Gastroesophageal sphincter (tissue), 4 donors: ENCODE measurements at regions not wholly inside any gene's neighbourhood (a gene's known extent, or its start where the extent isn't known, plus 50 kb on each side); places are given as distances from the start of the nearest gene placed in this dataset.

Experiments
- ATAC-seq: fragments of 150-250 bp; one replicate; pipeline ENCODE4 v1.9.1; 2016; ENCODE audit warnings: mild to moderate bottlenecking, moderate library complexity
- H3K27ac ChIP-seq, 4 donors: fragments of 200-600 bp; sonication (generic) in 3 of 4; 1 replicate in 3 of 4; 2 replicates in 1 of 4; pipeline ENCODE4 v1.5.1; 2016 to 2019
- H3K27me3 ChIP-seq: fragments of 200-600 bp; sonication (generic); one replicate; pipeline ENCODE4 v1.5.1; 2019
- H3K36me3 ChIP-seq, 2 donors: fragments of 200-600 bp; sonication (generic); one replicate each; pipeline ENCODE4 v1.5.1; 2019; ENCODE audit warnings: control low read depth in 1 of 2
- H3K4me1 ChIP-seq, 3 donors: fragments of 200-600 bp; sonication (generic); 1 replicate in 2 of 3; 2 replicates in 1 of 3; pipeline ENCODE4 v1.5.1; 2016 to 2019; ENCODE audit warnings: control low read depth in 2 of 3
- H3K4me3 ChIP-seq, 2 donors: fragments of 200-600 bp; sonication (generic); one replicate each; pipeline ENCODE4 v1.5.1; 2019; ENCODE audit warnings: mild to moderate bottlenecking in 1 of 2, moderate library complexity in 1 of 2
- H3K9me3 ChIP-seq, 3 donors: fragments of 200-600 bp; sonication (generic); one replicate each; pipeline ENCODE4 v1.5.1; 2017 to 2019; ENCODE audit warnings: control low read depth in 2 of 3
- CTCF ChIP-seq, 4 experiments: fragments of 200-600 bp in 2 of 4; fragments of 450-650 bp in 2 of 4; sonication (generic) in 1 of 4; IDR thresholded peaks; one replicate each; pipeline ENCODE4 v1.5.1; 2017 to 2019; ENCODE audit warnings: antibody characterized with exemption in 4 of 4, mild to moderate bottlenecking in 2 of 4, moderate library complexity in 2 of 4
- EP300 ChIP-seq: sonication (generic); formaldehyde crosslinking; IDR thresholded peaks from one replicate; pipeline ENCODE4 v1.6.1; 2017; ENCODE audit warnings: antibody characterized with exemption, mild to moderate bottlenecking
- POLR2A ChIP-seq, 2 donors: fragments of 450-650 bp; IDR thresholded peaks; one replicate each; pipeline ENCODE4 v1.6.1; 2017; ENCODE audit warnings: antibody characterized with exemption in 2 of 2, mild to moderate bottlenecking in 2 of 2, moderate library complexity in 1 of 2
- POLR2AphosphoS5 ChIP-seq: sonication (generic); formaldehyde crosslinking; IDR thresholded peaks from one replicate; pipeline ENCODE4 v1.6.1; 2017; ENCODE audit warnings: antibody characterized with exemption
- WGBS, 2 donors: methylation state at CpG; one replicate each; pipeline ENCODE4 v1.1.5; 2018; ENCODE audit warnings: low coverage in 1 of 2; 5-methylcytosine and 5-hydroxymethylcytosine counted together

- H3K4me3 ChIP-seq = no peak overlapping the region
- H3K27me3 ChIP-seq = no peaks in the 10 kb centered on the region
- H3K27ac ChIP-seq = no peak overlapping the region
- TF ChIP-seq POLR2AphosphoS5 = no peak
- no peak for TF ChIP-seq CTCF (IDR thresholded peaks at IDR 0.05)
- no peak for TF ChIP-seq EP300
- no peak for TF ChIP-seq POLR2A (IDR thresholded peaks at IDR 0.05)
- no peaks in the 10 kb centered on the region for H3K4me1 ChIP-seq
- no peak for ATAC-seq
- H3K36me3 ChIP-seq = no peaks in the 10 kb centered on the region
- 72% methylated on average over 3 of the region's 6 CpGs; no CpG with 5 or more reads in 1 of the 2 donors for WGBS, 2 donors
- H3K9me3 ChIP-seq = no peaks in the 10 kb centered on the region
Measured at GRCh38 chr3:109910772-109911171, 573.4 kb upstream of the DPPA4 start.

DNA sequence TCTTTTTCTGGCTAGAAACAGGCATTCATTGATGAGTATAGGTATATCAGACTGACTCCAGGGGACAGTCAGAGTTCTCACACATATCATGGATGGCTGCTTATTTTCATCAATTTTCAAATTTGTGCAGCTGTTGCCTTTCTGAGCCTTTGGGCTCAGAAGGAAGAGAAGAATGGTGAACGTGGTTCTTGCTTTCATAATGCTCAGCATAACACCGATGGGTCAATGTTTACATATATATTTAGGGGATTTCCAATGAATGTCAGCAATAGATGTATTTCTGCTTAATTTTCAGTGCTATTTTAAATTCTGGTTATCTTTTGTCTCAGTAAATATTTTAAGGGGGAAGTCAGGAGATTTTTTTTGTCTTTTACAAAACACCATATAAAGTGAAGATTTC lies 581.4 kb upstream of the DPPA4 start:
- no peak for ATAC-seq
- no peak overlapping the region for H3K27ac ChIP-seq
- TF ChIP-seq EP300 = no peak
- no peak for TF ChIP-seq CTCF (IDR thresholded peaks at IDR 0.05)
- TF ChIP-seq POLR2A (IDR thresholded peaks at IDR 0.05) = no peak
- no peak for TF ChIP-seq POLR2AphosphoS5
- 26 to 56% methylated on average over 2 of the region's 2 CpGs for WGBS, 2 donors
- H3K4me3 ChIP-seq = no peak overlapping the region
- H3K9me3 ChIP-seq = no peaks in the 10 kb centered on the region
- H3K27me3 ChIP-seq = no peaks in the 10 kb centered on the region
- H3K36me3 ChIP-seq = no peaks in the 10 kb centered on the region
- no peaks in the 10 kb centered on the region for H3K4me1 ChIP-seq

- WGBS, 2 donors = 96 to 100% methylated on average over 1 to 2 of the region's 2 CpGs
- Histone ChIP-seq H3K27me3 (no peaks in the 10 kb centered on the region), H3K4me1 (no peaks in the 10 kb centered on the region), H3K27ac (no peak overlapping the region), H3K9me3 (no peaks in the 10 kb centered on the region), H3K4me3 (no peak overlapping the region), H3K36me3 (no peaks in the 10 kb centered on the region)
- no peak for TF ChIP-seq POLR2AphosphoS5
- no peak for TF ChIP-seq POLR2A (IDR thresholded peaks at IDR 0.05)
- TF ChIP-seq CTCF (IDR thresholded peaks at IDR 0.05) = no peak
- no peak for TF ChIP-seq EP300
- ATAC-seq = no peak
Measured at GRCh38 chr3:109920749-109921148, 583.4 kb upstream of the DPPA4 start.

DNA sequence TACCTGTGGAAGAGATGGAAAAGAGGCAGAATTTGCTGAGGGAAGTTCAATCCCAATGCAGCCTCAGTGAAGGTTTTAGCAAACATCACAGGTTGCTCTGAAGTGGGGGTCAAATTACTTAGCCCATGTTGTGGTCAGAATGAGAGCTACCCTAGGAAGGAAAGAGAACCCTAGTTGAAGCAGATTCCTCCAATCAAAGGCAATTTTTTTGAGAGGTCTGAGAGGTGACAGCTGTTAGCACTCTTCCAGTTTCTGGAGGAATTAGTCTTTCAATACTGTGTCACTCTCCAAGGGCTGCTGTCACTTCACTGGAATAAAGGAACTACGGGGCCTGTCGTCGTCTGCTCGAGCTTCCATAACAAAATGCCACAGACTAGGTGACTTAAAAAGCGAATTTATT lies 584.2 kb upstream of the DPPA4 start:
- ATAC-seq = no peak
- no peak for TF ChIP-seq POLR2A (IDR thresholded peaks at IDR 0.05)
- 86 to 87% methylated on average over 5 of the region's 5 CpGs for WGBS, 2 donors
- no peak overlapping the region for H3K4me3 ChIP-seq
- H3K9me3 ChIP-seq = no peaks in the 10 kb centered on the region
- no peaks in the 10 kb centered on the region for H3K27me3 ChIP-seq
- no peaks in the 10 kb centered on the region for H3K36me3 ChIP-seq
- no peaks in the 10 kb centered on the region for H3K4me1 ChIP-seq
- H3K27ac ChIP-seq = no peak overlapping the region

DNA sequence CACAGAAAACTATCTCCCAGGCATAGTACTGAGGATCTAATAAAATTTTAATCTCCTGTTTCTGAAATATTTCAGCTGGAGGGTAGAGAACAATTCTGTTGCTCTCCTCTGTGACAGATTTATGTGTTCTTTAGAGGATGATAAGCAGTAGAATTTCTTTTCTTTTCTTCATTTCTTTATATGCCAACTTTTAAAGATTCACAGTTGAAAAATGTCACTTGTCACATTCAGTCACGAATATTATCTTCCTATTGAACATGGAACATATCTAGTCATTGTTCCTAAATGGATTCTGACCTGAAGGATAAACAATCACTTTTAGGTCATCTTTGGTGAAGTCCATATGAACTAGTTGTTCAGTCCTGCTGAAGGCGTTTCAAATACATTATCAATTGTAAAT lies 585.5 kb upstream of the DPPA4 start:
- Histone ChIP-seq H3K27me3 (no peaks in the 10 kb centered on the region), H3K4me3 (no peak overlapping the region), H3K36me3 (no peaks in the 10 kb centered on the region), H3K4me1 (no peaks in the 10 kb centered on the region), H3K9me3 (no peaks in the 10 kb centered on the region), H3K27ac (no peak overlapping the region)
- no peak for TF ChIP-seq POLR2A (IDR thresholded peaks at IDR 0.05)
- TF ChIP-seq CTCF (IDR thresholded peaks at IDR 0.05) = no peak
- no peak for TF ChIP-seq EP300
- no peak for TF ChIP-seq POLR2AphosphoS5
- no peak for ATAC-seq
- WGBS, 2 donors = 49 to 55% methylated on average over 2 of the region's 2 CpGs

DNA sequence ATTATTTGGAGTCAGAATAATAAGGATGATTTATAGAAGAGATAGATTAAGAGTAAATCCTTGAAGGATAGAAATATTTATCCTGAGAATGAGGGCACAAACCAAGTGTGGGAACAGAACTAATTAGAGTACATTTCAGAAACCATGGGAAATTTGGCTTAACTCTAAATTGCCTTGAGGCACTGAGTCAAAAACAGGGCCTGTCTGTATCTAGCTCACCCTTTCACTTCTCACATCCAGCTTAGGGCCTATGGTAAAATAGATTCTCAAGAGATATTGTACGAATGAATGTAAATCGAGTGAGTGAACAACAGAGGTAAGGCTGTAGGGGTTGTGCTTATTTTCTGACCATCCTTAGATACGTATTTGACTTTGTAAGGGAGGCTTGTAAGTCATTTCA lies 586.1 kb upstream of the DPPA4 start:
- no peaks in the 10 kb centered on the region for H3K36me3 ChIP-seq
- H3K27ac ChIP-seq = no peak overlapping the region
- ATAC-seq = no peak
- H3K4me3 ChIP-seq = no peak overlapping the region
- no peaks in the 10 kb centered on the region for H3K9me3 ChIP-seq
- no peaks in the 10 kb centered on the region for H3K27me3 ChIP-seq
- H3K4me1 ChIP-seq = no peaks in the 10 kb centered on the region
- TF ChIP-seq POLR2AphosphoS5 (no peak), EP300 (no peak), POLR2A (IDR thresholded peaks at IDR 0.05) (no peak), CTCF (IDR thresholded peaks at IDR 0.05) (no peak)
- WGBS, 2 donors = 95 to 100% methylated on average over 3 of the region's 3 CpGs
